ENCODE measurements at regions not wholly inside any gene's neighbourhood (a gene's known extent, or its start where the extent isn't known, plus 50 kb on each side); places are given as distances from the start of the nearest gene placed in this dataset.
"Not testable (repeated sequence)": the region's sequence is repeated elsewhere in the genome, so short reads cannot be mapped to it uniquely, and the experiment has no call there.

- H3K9ac ChIP-seq (ENCODE audit: low read depth in 1 of 2, low read length in 2 of 2); H3K27ac ChIP-seq (ENCODE audit: low read depth, low read length); H3K9me3 ChIP-seq (ENCODE audit: control insufficient read depth in 1 of 2, low read length in 2 of 2); H3K27me3 ChIP-seq (ENCODE audit: control insufficient read depth in 1 of 2, insufficient read depth in 2 of 2, low read length in 2 of 2); H3K36me3 ChIP-seq (ENCODE audit: control insufficient read depth in 1 of 2, insufficient read depth in 2 of 2, low read length in 2 of 2); H3K4me3 ChIP-seq (ENCODE audit: low read depth in 1 of 2, low read length in 2 of 2); H3K4me1 ChIP-seq (ENCODE audit: control insufficient read depth in 1 of 2, insufficient read depth in 2 of 2, low read length in 2 of 2): not testable (repeated sequence)
Measured at GRCh38 chr15:22173029-22173998, 93.0 kb downstream of the OR4M2 start.

DNA sequence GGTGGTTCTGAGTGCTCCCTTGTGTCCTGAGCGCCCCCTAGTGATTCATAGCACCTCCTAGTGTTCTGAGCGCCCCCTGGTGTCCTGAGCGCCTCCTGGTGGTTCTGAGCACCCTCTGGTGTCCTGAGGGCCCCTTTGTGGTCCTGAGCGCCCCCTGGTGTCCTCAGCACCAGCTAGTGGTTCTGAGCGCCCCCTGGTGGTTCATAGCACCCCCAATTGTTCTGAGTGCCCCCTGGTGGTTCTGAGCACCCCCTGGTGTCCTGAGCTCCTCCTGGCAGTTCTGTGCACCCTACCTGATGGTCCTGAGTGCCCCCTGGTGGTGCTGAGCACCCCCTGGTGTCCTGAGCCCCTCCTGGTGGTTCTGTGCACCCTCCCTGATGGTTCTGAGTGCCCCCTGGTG lies 93.8 kb downstream of the OR4M2 start:
- H3K27ac ChIP-seq (ENCODE audit: low read depth, low read length); H3K27me3 ChIP-seq (ENCODE audit: control insufficient read depth in 1 of 2, insufficient read depth in 2 of 2, low read length in 2 of 2); H3K9me3 ChIP-seq (ENCODE audit: control insufficient read depth in 1 of 2, low read length in 2 of 2); H3K36me3 ChIP-seq (ENCODE audit: control insufficient read depth in 1 of 2, insufficient read depth in 2 of 2, low read length in 2 of 2); H3K9ac ChIP-seq (ENCODE audit: low read depth in 1 of 2, low read length in 2 of 2); H3K4me1 ChIP-seq (ENCODE audit: control insufficient read depth in 1 of 2, insufficient read depth in 2 of 2, low read length in 2 of 2); H3K4me3 ChIP-seq (ENCODE audit: low read depth in 1 of 2, low read length in 2 of 2): not testable (repeated sequence)

DNA sequence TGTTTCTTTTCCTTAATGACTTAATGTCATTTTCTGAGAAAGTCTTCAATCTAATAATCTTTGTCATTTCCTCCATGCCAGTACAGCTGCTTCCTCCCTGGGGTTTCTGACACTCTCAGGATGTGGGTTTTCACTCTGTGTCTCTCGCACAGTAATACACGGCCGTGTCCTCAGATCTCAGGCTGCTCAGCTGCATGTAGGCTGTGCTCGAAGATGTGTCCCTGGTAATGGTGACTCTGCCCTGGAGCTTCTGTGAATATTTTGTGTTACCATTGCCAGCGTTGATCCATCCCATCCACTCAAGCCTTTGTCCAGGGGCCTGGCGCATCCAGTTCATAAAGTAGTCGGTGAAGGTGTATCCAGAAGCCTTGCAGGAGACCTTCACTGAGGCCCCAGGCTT lies 97.6 kb downstream of the OR4M2 start:
- not testable (repeated sequence) for H3K9me3 ChIP-seq (ENCODE audit: control insufficient read depth in 1 of 2, low read length in 2 of 2); H3K27me3 ChIP-seq (ENCODE audit: control insufficient read depth in 1 of 2, insufficient read depth in 2 of 2, low read length in 2 of 2); H3K4me1 ChIP-seq (ENCODE audit: control insufficient read depth in 1 of 2, insufficient read depth in 2 of 2, low read length in 2 of 2); H3K9ac ChIP-seq (ENCODE audit: low read depth in 1 of 2, low read length in 2 of 2); H3K27ac ChIP-seq (ENCODE audit: low read depth, low read length); H3K36me3 ChIP-seq (ENCODE audit: control insufficient read depth in 1 of 2, insufficient read depth in 2 of 2, low read length in 2 of 2); H3K4me3 ChIP-seq (ENCODE audit: low read depth in 1 of 2, low read length in 2 of 2)

GRCh38 chr15:22178438-22178837 lies 98.1 kb downstream of the OR4M2 start:
- H3K9me3 ChIP-seq (ENCODE audit: control insufficient read depth in 1 of 2, low read length in 2 of 2); H3K27ac ChIP-seq (ENCODE audit: low read depth, low read length); H3K4me3 ChIP-seq (ENCODE audit: low read depth in 1 of 2, low read length in 2 of 2); H3K27me3 ChIP-seq (ENCODE audit: control insufficient read depth in 1 of 2, insufficient read depth in 2 of 2, low read length in 2 of 2); H3K9ac ChIP-seq (ENCODE audit: low read depth in 1 of 2, low read length in 2 of 2); H3K36me3 ChIP-seq (ENCODE audit: control insufficient read depth in 1 of 2, insufficient read depth in 2 of 2, low read length in 2 of 2); H3K4me1 ChIP-seq (ENCODE audit: control insufficient read depth in 1 of 2, insufficient read depth in 2 of 2, low read length in 2 of 2): not testable (repeated sequence)

GRCh38 chr15:22179043-22179442 lies 98.7 kb downstream of the OR4M2 start:
- not testable (repeated sequence) for H3K4me1 ChIP-seq (ENCODE audit: control insufficient read depth in 1 of 2, insufficient read depth in 2 of 2, low read length in 2 of 2); H3K36me3 ChIP-seq (ENCODE audit: control insufficient read depth in 1 of 2, insufficient read depth in 2 of 2, low read length in 2 of 2); H3K4me3 ChIP-seq (ENCODE audit: low read depth in 1 of 2, low read length in 2 of 2); H3K27ac ChIP-seq (ENCODE audit: low read depth, low read length); H3K27me3 ChIP-seq (ENCODE audit: control insufficient read depth in 1 of 2, insufficient read depth in 2 of 2, low read length in 2 of 2); H3K9ac ChIP-seq (ENCODE audit: low read depth in 1 of 2, low read length in 2 of 2); H3K9me3 ChIP-seq (ENCODE audit: control insufficient read depth in 1 of 2, low read length in 2 of 2)

- H3K4me1 ChIP-seq (ENCODE audit: control insufficient read depth in 1 of 2, insufficient read depth in 2 of 2, low read length in 2 of 2); H3K4me3 ChIP-seq (ENCODE audit: low read depth in 1 of 2, low read length in 2 of 2); H3K27ac ChIP-seq (ENCODE audit: low read depth, low read length); H3K27me3 ChIP-seq (ENCODE audit: control insufficient read depth in 1 of 2, insufficient read depth in 2 of 2, low read length in 2 of 2); H3K36me3 ChIP-seq (ENCODE audit: control insufficient read depth in 1 of 2, insufficient read depth in 2 of 2, low read length in 2 of 2); H3K9ac ChIP-seq (ENCODE audit: low read depth in 1 of 2, low read length in 2 of 2); H3K9me3 ChIP-seq (ENCODE audit: control insufficient read depth in 1 of 2, low read length in 2 of 2): not testable (repeated sequence)
Measured at GRCh38 chr15:22180611-22181010, 100.3 kb downstream of the OR4M2 start.

GRCh38 chr15:22184678-22185077 lies 104.4 kb downstream of the OR4M2 start:
- not testable (repeated sequence) for H3K9ac ChIP-seq (ENCODE audit: low read depth in 1 of 2, low read length in 2 of 2); H3K4me3 ChIP-seq (ENCODE audit: low read depth in 1 of 2, low read length in 2 of 2); H3K4me1 ChIP-seq (ENCODE audit: control insufficient read depth in 1 of 2, insufficient read depth in 2 of 2, low read length in 2 of 2); H3K9me3 ChIP-seq (ENCODE audit: control insufficient read depth in 1 of 2, low read length in 2 of 2); H3K27me3 ChIP-seq (ENCODE audit: control insufficient read depth in 1 of 2, insufficient read depth in 2 of 2, low read length in 2 of 2); H3K27ac ChIP-seq (ENCODE audit: low read depth, low read length); H3K36me3 ChIP-seq (ENCODE audit: control insufficient read depth in 1 of 2, insufficient read depth in 2 of 2, low read length in 2 of 2)

DNA sequence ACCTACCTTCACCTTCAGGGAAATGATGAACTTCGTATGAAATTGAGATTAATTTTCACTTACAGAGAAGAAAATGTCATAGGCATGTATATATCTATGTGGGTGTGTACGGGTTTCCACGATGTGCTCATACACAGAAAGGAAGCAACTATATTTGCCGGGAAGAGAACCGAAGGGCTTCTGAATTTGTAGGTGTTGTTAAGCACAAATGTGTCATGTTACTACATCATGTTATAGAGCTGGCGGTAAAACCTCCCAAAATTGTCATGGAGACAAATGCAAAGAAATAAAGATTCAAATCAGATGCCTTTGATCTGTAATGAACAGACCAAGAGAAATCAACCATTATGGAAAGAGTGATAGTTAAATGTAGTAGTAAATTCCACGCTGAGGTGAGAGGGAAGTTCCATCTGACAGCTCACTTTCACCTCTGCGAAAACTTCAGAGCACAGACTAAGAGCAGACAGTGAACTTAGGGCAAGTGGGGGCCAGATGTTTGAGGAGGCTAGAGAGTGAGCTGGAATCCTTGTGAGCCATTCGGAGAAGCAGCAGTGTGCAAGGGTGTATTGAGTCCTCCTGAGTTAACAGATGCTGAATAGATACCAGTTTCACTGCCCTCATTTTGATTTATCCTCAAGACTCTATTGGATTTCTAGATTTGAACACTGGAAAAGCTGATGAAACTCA lies 106.7 kb downstream of the OR4M2 start:
- not testable (repeated sequence) for H3K27me3 ChIP-seq (ENCODE audit: control insufficient read depth in 1 of 2, insufficient read depth in 2 of 2, low read length in 2 of 2); H3K27ac ChIP-seq (ENCODE audit: low read depth, low read length); H3K9me3 ChIP-seq (ENCODE audit: control insufficient read depth in 1 of 2, low read length in 2 of 2); H3K36me3 ChIP-seq (ENCODE audit: control insufficient read depth in 1 of 2, insufficient read depth in 2 of 2, low read length in 2 of 2); H3K9ac ChIP-seq (ENCODE audit: low read depth in 1 of 2, low read length in 2 of 2); H3K4me3 ChIP-seq (ENCODE audit: low read depth in 1 of 2, low read length in 2 of 2); H3K4me1 ChIP-seq (ENCODE audit: control insufficient read depth in 1 of 2, insufficient read depth in 2 of 2, low read length in 2 of 2)

DNA sequence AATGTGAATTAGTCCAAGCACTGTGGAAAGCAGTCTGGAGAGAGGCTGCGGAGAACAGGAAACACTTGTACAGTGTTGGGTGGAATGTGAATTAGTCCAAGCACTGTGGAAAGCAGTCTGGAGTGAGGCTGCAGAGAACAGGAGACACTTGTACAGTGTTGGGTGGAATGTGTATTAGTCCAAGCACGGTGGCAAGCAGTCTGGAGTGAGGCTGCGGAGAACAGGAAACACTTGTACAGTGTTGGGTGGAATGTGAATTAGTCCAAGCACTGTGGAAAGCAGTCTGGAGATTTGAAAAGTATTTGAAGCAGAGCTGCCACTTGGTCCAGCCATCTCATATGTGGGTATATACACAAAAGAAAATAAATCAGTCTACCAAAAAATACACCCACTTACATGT lies 111.5 kb downstream of the OR4M2 start:
- H3K4me3 ChIP-seq (ENCODE audit: low read depth in 1 of 2, low read length in 2 of 2); H3K9ac ChIP-seq (ENCODE audit: low read depth in 1 of 2, low read length in 2 of 2); H3K4me1 ChIP-seq (ENCODE audit: control insufficient read depth in 1 of 2, insufficient read depth in 2 of 2, low read length in 2 of 2); H3K27me3 ChIP-seq (ENCODE audit: control insufficient read depth in 1 of 2, insufficient read depth in 2 of 2, low read length in 2 of 2); H3K27ac ChIP-seq (ENCODE audit: low read depth, low read length); H3K9me3 ChIP-seq (ENCODE audit: control insufficient read depth in 1 of 2, low read length in 2 of 2); H3K36me3 ChIP-seq (ENCODE audit: control insufficient read depth in 1 of 2, insufficient read depth in 2 of 2, low read length in 2 of 2): not testable (repeated sequence)

GRCh38 chr15:22194739-22195617 lies 114.7 kb downstream of the OR4M2 start:
- H3K27ac ChIP-seq (ENCODE audit: low read depth, low read length); H3K27me3 ChIP-seq (ENCODE audit: control insufficient read depth in 1 of 2, insufficient read depth in 2 of 2, low read length in 2 of 2); H3K4me3 ChIP-seq (ENCODE audit: low read depth in 1 of 2, low read length in 2 of 2); H3K36me3 ChIP-seq (ENCODE audit: control insufficient read depth in 1 of 2, insufficient read depth in 2 of 2, low read length in 2 of 2); H3K9me3 ChIP-seq (ENCODE audit: control insufficient read depth in 1 of 2, low read length in 2 of 2); H3K9ac ChIP-seq (ENCODE audit: low read depth in 1 of 2, low read length in 2 of 2); H3K4me1 ChIP-seq (ENCODE audit: control insufficient read depth in 1 of 2, insufficient read depth in 2 of 2, low read length in 2 of 2): not testable (repeated sequence)

Measured in duodenal mucosa (tissue), 2 donors.